SU-DHL-6 (cell line): ENCODE measurements at regions not wholly inside any gene's neighbourhood (a gene's known extent, or its start where the extent isn't known, plus 50 kb on each side); places are given as distances from the start of the nearest gene placed in this dataset.

Source experiments
- H2AFZ ChIP-seq: fragments of 200-600 bp; sonication (generic); 2 replicates; pipeline ENCODE4 v1.6.1; 2014; ENCODE audit warnings: low read depth, mild to moderate bottlenecking, moderate library complexity, mixed read lengths, antibody characterized with exemption, low read length; ENCODE audit not compliant: severe bottlenecking
- H3F3A ChIP-seq: fragments of 200-600 bp; shearing (Covaris generic); 2 replicates; pipeline ENCODE4 v1.6.0; 2016; ENCODE audit warnings: antibody characterized with exemption, mild to moderate bottlenecking; ENCODE audit not compliant: insufficient read depth
- H3K27ac ChIP-seq: fragments of 200-600 bp; sonication (generic); 2 replicates; pipeline ENCODE4 v1.5.1; 2016; ENCODE audit warnings: low read depth, mild to moderate bottlenecking, low read length, moderate library complexity, mixed read lengths
- H3K27me3 ChIP-seq: fragments of 200-600 bp; sonication (generic), shearing (Covaris generic); 2 replicates; pipeline ENCODE4 v1.6.0; 2014; ENCODE audit warnings: mild to moderate bottlenecking, low read length
- H3K36me3 ChIP-seq: fragments of 200-600 bp; sonication (generic); 2 replicates; pipeline ENCODE4 v1.6.1; 2014; ENCODE audit warnings: mild to moderate bottlenecking, low read length, mixed read lengths
- H3K4me2 ChIP-seq: fragments of 300-600, 200-600 bp; shearing (Covaris generic), sonication (generic); 2 replicates; pipeline ENCODE4 v1.6.0; 2014; ENCODE audit warnings: low read length, low read depth, mild to moderate bottlenecking; ENCODE audit not compliant: poor library complexity, severe bottlenecking
- H3K4me3 ChIP-seq: fragments of 200-600 bp; sonication (generic); 2 replicates; pipeline ENCODE4 v1.5.1; 2014; ENCODE audit warnings: antibody characterized with exemption, low read length, mild to moderate bottlenecking, mixed read lengths; ENCODE audit not compliant: insufficient read depth, poor library complexity, severe bottlenecking
- H3K79me2 ChIP-seq: fragments of 200-600 bp; sonication (generic); 2 replicates; pipeline ENCODE4 v1.6.1; 2014; ENCODE audit warnings: mild to moderate bottlenecking, low read length, moderate library complexity; ENCODE audit not compliant: insufficient read depth
- H3K9ac ChIP-seq: fragments of 200-600 bp; sonication (generic); 2 replicates; pipeline ENCODE4 v1.7.0; 2014; ENCODE audit warnings: mild to moderate bottlenecking, low read length
- H3K9me2 ChIP-seq: fragments of 200-600 bp; sonication (generic); replicated peaks from 2 replicates; pipeline ENCODE4 v1.6.1; 2014; ENCODE audit warnings: low read length; ENCODE audit not compliant: insufficient read depth
- H3K9me3 ChIP-seq: fragments of 200-600 bp; sonication (generic); 2 replicates; pipeline ENCODE4 v1.6.1; 2014; ENCODE audit warnings: low read length, mixed read lengths; ENCODE audit not compliant: insufficient read depth
- H4K20me1 ChIP-seq: fragments of 200-600 bp; sonication (generic); 2 replicates; pipeline ENCODE4 v1.6.1; 2014; ENCODE audit warnings: low read depth, mild to moderate bottlenecking, antibody characterized with exemption, low read length, moderate library complexity, mixed read lengths
- CTCF ChIP-seq: fragments of 200-600 bp; sonication (generic); IDR thresholded peaks from one replicate; pipeline ENCODE4 v1.5.1; 2017; ENCODE audit warnings: antibody characterized with exemption, mild to moderate bottlenecking, low read length, moderate library complexity; ENCODE audit not compliant: insufficient read depth, poor library complexity, severe bottlenecking
- EZH2phosphoT487 ChIP-seq: fragments of 200-600 bp; sonication (generic), shearing (Covaris generic); conservative IDR thresholded peaks from 2 replicates; pipeline ENCODE4 v1.6.1; 2018; ENCODE audit warnings: mild to moderate bottlenecking, antibody characterized with exemption, low read length, moderate library complexity, mixed read lengths

DNA sequence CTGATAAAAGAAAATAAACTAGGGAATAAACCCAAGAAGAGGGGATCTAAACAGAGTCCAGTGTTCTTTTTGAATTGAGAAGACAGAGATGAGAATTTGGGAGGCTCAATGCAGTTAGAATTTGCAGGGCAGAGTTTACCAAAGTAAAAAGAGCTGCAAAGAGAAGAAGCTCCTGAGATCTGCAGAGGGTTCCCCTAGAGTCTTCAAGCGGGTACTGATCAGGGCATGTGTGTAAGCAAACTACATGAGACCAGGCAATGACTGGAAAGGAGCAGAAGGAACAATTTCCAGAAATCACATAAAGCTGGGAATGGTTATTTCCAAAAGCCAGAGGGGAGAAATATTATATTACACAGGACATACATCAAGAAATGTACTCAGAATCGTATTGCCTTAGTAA is 58.1 kb upstream of the TES start:
- Histone ChIP-seq H3K9ac (no peak overlapping the region), H3K27ac (no peak overlapping the region), H3K79me2 (no peaks in the 10 kb centered on the region), H3K36me3 (no peaks in the 10 kb centered on the region; the same call in 1 of the 2 replicates), H4K20me1 (no peaks in the 10 kb centered on the region), H3F3A (no peaks in the 10 kb centered on the region), H3K4me3 (no peak overlapping the region), H3K27me3 (no peaks in the 10 kb centered on the region), H3K9me3 (no peaks in the 10 kb centered on the region), H3K4me2 (no peak overlapping the region), H2AFZ (no peak overlapping the region), H3K9me2 (no peaks in the 10 kb centered on the region)
- no peak for TF ChIP-seq EZH2phosphoT487
- TF ChIP-seq CTCF, result no peak

DNA sequence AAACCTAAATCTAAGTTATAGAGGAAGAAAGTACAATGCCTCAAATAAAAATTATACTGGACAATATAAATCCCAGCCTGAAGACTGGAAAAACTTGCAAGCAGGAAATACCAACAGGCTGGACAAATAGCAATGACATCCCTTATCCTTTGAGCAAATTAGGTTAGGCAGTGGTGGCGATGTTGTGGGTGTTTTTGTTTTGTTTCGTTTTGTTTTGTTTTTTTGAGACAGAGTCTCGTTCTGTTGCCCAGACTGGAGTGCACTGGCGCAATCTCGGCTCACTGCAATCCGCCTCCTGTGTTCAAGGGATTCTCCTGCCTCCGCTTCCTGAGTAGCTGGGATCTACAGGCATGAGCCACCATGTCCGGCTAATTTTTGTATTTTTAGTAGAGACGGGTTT is 57.3 kb upstream of the TES start:
- Histone ChIP-seq H3K27me3 (no peaks in the 10 kb centered on the region), H3K9ac (no peak overlapping the region), H3K27ac (no peak overlapping the region), H2AFZ (no peak overlapping the region), H3K9me2 (no peaks in the 10 kb centered on the region), H3F3A (no peaks in the 10 kb centered on the region), H3K4me2 (no peak overlapping the region), H3K4me3 (no peak overlapping the region), H3K9me3 (no peaks in the 10 kb centered on the region), H3K36me3 (no peaks in the 10 kb centered on the region; the same call in 1 of the 2 replicates), H3K79me2 (no peaks in the 10 kb centered on the region), H4K20me1 (no peaks in the 10 kb centered on the region)
- TF ChIP-seq EZH2phosphoT487, result no peak
- TF ChIP-seq CTCF, result no peak

DNA sequence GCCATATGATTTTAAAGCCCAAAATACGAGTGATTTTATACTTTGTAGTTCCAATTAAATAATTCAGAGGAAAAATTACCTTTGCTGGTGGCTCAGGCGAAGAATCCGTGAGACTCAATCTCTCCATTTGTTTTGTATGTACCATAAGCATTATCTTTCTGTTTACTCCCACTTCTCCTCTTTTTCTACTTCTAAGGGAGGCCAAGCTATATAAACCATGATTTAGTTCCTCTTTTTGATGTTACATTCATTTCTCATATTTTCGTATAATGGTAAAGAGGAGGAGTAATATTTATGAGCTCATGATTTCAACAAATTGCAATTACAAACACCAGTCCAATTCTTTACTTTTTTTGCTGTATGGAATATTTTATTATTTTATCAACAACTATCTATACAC is 50.6 kb upstream of the TES start:
- no peak for TF ChIP-seq EZH2phosphoT487
- Histone ChIP-seq H3K9ac (no peak overlapping the region), H3K4me3 (no peak overlapping the region), H3K79me2 (no peaks in the 10 kb centered on the region), H3K27ac (no peak overlapping the region), H3K9me3 (no peaks in the 10 kb centered on the region), H4K20me1 (no peaks in the 10 kb centered on the region), H2AFZ (no peak overlapping the region), H3K27me3 (no peaks in the 10 kb centered on the region), H3K4me2 (no peak overlapping the region), H3K9me2 (no peaks in the 10 kb centered on the region), H3F3A (no peaks in the 10 kb centered on the region), H3K36me3 (no peaks in the 10 kb centered on the region)
